HL-60 (cell line): ENCODE measurements at regions not wholly inside any gene's neighbourhood (a gene's known extent, or its start where the extent isn't known, plus 50 kb on each side); places are given as distances from the start of the nearest gene placed in this dataset.

ENCODE experiments used
- DNase-seq, 2 experiments: peaks; one replicate each; pipeline ENCODE4 v3.0.0-alpha.2; 2010 to 2020; ENCODE audit warnings: low read depth in 1 of 2, low spot score in 1 of 2
- H3K27ac ChIP-seq: fragments of 250-450 bp; sonication (Bioruptor Pico); replicated peaks from 2 replicates; pipeline ENCODE4 v1.5.1; 2020; ENCODE audit warnings: mild to moderate bottlenecking, moderate library complexity
- H3K27me3 ChIP-seq: fragments of 250-450 bp; sonication (Bioruptor Pico); 2 replicates; pipeline ENCODE4 v1.5.1; 2021; ENCODE audit warnings: mild to moderate bottlenecking, moderate library complexity; ENCODE audit not compliant: insufficient read depth, poor library complexity, severe bottlenecking
- H3K4me3 ChIP-seq: replicated peaks from 2 replicates; pipeline ENCODE4 v1.5.1; 2011; ENCODE audit warnings: mild to moderate bottlenecking, control low read depth, low read length; ENCODE audit not compliant: insufficient read depth
- CTCF ChIP-seq: IDR thresholded peaks from one replicate; pipeline ENCODE4 v1.5.1; 2011; ENCODE audit warnings: low read length, control low read depth, inconsistent platforms; ENCODE audit not compliant: insufficient read depth
- GABPA ChIP-seq: IDR thresholded peaks from 2 replicates; pipeline ENCODE4 v1.6.1; 2012; ENCODE audit warnings: low read depth
- POLR2AphosphoS5 ChIP-seq: IDR thresholded peaks from 2 replicates; pipeline ENCODE4 v1.6.1; 2012; ENCODE audit warnings: low read depth
- REST ChIP-seq: IDR thresholded peaks from 2 replicates; pipeline ENCODE4 v1.6.1; 2012; ENCODE audit warnings: low read depth; ENCODE audit not compliant: insufficient replicate concordance
- SPI1 ChIP-seq: IDR thresholded peaks from 2 replicates; pipeline ENCODE4 v1.6.1; 2012; ENCODE audit warnings: low read depth, mild to moderate bottlenecking, borderline replicate concordance

GRCh38 chr10:44069573-44069972 lies 315.3 kb downstream of the CXCL12 start:
- H3K27me3 ChIP-seq, result no peaks in the 10 kb centered on the region
- TF ChIP-seq GABPA (no peak), POLR2AphosphoS5 (no peak), REST (no peak), SPI1 (no peak), CTCF (no peak)

GRCh38 chr10:44068716-44069482 lies 316.0 kb downstream of the CXCL12 start:
- no peak overlapping the region for H3K27ac ChIP-seq
- TF ChIP-seq CTCF (no peak), GABPA (no peak), REST (no peak), SPI1 (no peak), POLR2AphosphoS5 (no peak)
- H3K4me3 ChIP-seq, result no peak overlapping the region
- DNase-seq, result no peak
- H3K27me3 ChIP-seq, result no peaks in the 10 kb centered on the region

More at GRCh38 chr10:44069573-44069972, 315.3 kb downstream of the CXCL12 start:
- no peak for DNase-seq
- Histone ChIP-seq H3K27ac (no peak overlapping the region), H3K4me3 (no peak overlapping the region)

- TF ChIP-seq POLR2AphosphoS5 (no peak), SPI1 (no peak), CTCF (no peak), GABPA (no peak), REST (no peak)
- Histone ChIP-seq H3K27me3 (no peaks in the 10 kb centered on the region), H3K27ac (no peak overlapping the region), H3K4me3 (no peak overlapping the region)
- DNase-seq, result no peak
Observed at GRCh38 chr10:44067432-44067831, 317.5 kb downstream of the CXCL12 start.
